Astrocyte (in vitro differentiated cells and primary cell): ENCODE measurements at regions not wholly inside any gene's neighbourhood (a gene's known extent, or its start where the extent isn't known, plus 50 kb on each side); places are given as distances from the start of the nearest gene placed in this dataset.

ENCODE experiments used
- CTCF ChIP-seq: IDR thresholded peaks from 2 replicates; pipeline ENCODE4 v1.5.1; 2011; ENCODE audit warnings: low read depth, mild to moderate bottlenecking, inconsistent platforms, low read length, moderate library complexity; ENCODE audit not compliant: insufficient read depth
- EZH2 ChIP-seq: IDR thresholded peaks from 2 replicates; pipeline ENCODE4 v1.6.1; 2012; ENCODE audit warnings: mild to moderate bottlenecking, low read length, inconsistent platforms; ENCODE audit not compliant: insufficient read depth

DNA sequence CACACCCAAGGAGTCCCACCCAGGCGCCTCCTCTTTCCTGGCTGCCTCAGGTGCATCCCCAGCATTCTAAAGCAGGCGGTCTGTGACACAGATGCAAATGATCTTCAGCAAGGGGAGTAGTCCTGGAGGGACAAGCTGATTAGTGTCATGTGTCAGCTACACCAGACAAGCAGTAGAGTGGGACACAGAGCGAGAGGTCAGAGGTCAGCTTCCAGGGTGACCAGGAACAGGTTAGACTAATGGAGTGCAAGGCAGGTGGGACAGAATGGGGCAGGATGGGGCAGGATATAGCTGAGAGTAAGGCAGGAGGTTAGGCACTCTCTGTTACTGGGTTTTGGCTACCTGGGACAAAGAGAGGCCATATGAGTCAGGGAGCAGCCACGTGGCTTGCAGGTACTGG is 534.0 kb downstream of the FUT8 start:
- TF ChIP-seq CTCF (no peak), EZH2 (no peak)
